ENCODE measurements at regions not wholly inside any gene's neighbourhood (a gene's known extent, or its start where the extent isn't known, plus 50 kb on each side); places are given as distances from the start of the nearest gene placed in this dataset.

DNA sequence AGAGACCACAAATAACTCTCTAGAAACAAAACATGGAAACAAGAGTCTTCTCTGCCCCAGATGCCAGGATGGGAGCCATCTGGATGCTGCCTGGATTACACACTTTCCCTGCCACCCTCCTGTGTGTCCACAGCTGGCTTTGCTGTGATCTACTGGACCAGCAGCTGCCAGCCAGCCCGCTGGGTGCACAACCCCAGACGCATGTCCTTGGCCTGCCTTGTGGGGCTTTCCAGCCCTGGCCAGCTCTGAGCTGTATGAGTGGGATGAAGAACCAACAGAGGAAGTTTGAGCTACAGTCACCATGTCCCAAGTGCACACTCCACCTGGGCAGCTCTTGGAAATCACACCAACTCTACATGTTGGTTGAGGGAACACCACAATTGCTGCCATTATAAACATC is 57.0 kb upstream of the TNRC6C start:
- no peak for DNase-seq

DNA sequence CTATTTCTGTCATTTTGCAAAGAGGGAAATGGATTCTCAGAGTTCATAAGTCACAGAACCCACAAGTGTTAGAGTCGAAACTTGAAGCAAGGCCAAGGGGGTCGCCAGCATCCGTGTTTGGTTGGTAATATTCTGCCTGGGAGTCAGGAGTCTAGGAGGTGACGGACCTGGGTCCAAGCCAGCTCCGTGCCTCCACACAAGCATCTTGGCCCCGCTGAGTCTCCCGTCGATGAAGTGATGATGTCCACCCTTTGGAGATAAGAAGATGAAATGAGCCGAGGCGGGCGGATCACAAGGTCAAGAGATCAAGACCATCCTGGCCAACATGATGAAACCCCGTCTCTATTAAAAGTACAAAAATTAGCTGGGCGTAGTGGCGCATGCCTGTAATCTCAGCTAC is 53.2 kb upstream of the TNRC6C start:
- no peak for DNase-seq

DNA sequence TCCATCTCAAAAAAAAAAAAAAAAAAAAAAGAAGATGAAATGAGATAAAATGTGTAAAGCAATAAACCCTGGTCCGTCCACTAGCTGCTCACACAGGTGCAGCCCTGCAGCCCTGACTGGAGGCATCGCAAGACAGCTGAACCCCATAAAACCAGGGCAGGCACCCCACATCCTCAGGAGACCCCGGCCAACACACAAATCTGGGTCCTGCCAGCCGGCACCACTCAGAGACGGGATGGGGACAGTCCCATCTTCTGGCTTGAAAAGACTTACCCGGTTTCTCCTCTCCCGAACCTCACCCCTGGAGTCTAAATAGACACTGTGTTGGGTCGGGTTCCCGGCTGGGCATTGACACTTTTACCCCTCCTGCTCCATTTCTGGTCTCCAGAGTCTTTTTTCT is 52.7 kb upstream of the TNRC6C start:
- DNase-seq = no peak

DNA sequence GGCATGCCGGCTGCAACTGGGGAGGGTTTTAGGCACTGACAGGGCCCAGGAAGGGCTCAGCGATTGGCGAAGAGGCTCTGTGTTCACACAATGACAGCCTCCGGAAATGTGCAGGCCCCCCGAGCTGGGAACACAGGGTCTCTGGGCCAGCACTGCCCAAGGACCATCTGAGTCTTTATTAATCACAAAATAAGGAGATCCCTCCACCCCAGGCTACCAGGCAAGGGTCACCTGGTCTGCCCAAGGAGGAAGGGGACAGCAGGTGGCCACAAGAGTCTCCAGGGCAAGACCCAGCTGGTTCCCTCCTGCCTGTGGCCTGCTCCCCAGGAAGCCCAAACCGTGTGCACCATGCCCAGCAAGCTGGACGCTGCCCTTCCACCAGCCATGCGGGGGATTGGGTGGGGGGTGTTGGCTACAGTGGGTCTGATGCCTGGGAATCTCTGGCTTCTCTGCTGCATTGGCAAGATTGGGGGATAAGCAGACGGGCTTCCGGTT is 52.1 kb upstream of the TNRC6C start:
- no peak for DNase-seq

DNA sequence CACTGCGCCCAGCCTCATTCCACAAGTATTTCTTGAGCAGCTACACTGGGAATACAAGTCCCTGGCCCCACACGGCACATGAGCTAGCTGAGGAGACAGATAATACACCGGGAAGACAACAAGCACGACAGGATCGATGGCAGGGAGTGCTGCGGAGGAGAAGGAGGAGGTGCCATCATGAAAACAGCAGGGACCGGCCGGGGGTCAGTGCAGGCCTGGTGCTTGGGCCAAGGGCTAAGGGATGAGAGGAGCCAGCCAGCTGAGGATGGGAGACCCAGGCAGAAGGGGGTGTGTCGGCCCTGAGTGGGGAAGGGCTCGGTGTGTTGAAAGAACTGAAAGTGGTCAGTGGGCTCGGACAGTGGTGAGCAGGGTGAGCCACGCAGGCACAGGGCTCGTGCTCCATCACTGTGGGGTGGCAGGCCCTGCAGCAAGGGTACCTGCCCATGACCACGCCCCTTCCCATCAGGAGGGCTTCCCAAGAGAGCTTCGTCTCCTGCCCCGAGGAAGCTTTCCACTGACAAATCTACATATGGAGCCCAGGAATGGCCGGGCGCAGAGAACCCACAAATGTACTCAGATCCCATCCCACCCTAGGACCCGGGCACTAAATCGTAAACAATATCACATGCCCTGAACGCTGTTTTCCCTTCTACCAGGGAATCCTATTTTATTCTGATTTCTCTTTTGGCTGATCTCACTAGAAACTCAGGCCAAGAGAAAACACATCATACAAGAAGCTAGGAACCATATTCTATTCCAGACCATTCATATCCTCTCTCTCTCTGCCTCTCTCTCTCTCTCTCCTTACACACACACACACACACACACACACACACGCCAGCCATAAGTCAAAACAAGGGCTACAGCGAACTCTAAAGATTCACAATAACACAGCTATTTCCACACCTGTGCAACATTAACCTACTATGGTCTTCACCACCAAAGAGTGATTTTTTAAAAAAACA is 50.7 kb upstream of the TNRC6C start:
- DNase-seq = no peak

DNA sequence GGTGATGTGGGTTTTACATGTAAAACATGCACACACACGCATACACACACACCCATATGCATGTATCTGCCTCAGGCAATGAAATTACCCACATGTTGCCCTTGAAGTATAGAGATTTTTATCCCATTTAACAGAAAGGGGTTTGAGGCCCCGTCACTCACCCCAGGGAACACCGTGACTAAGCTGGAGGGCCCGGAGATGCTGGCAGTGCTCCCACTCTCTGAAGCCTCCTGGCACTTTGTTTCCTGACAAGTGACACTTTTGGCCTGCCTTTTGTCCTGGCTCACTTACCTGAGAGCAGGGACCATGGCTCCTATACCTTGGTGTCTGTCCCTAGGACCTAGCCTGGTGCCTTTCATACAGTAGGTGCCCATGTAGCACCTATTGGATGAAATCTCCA is 50.0 kb upstream of the TNRC6C start:
- no peak for DNase-seq

Measured in CD4-positive, alpha-beta T cell treated with Interleukin-1 beta for 1 hour (primary cell).